Osteoblast (primary cell): ENCODE measurements at regions not wholly inside any gene's neighbourhood (a gene's known extent, or its start where the extent isn't known, plus 50 kb on each side); places are given as distances from the start of the nearest gene placed in this dataset.

ENCODE experiments used
- DNase-seq: peaks from one replicate; pipeline ENCODE4 v3.0.0; 2011; ENCODE audit warnings: low spot score, mixed read lengths; ENCODE audit not compliant: insufficient read length; ENCODE audit errors: missing footprints
- H2AFZ ChIP-seq: 2 replicates; pipeline ENCODE4 v1.6.0; 2011; ENCODE audit warnings: mild to moderate bottlenecking, low read length
- H3K27ac ChIP-seq: 2 replicates; pipeline ENCODE4 v1.5.1; 2011; ENCODE audit warnings: mild to moderate bottlenecking, low read depth, low read length, moderate library complexity
- H3K27me3 ChIP-seq: 2 replicates; pipeline ENCODE4 v1.6.0; 2012; ENCODE audit warnings: mild to moderate bottlenecking, control low read depth, inconsistent platforms, low read length, moderate library complexity; ENCODE audit not compliant: insufficient read depth
- H3K36me3 ChIP-seq: 2 replicates; pipeline ENCODE4 v1.5.1; 2011; ENCODE audit warnings: mild to moderate bottlenecking, low read length, control low read depth, moderate library complexity; ENCODE audit not compliant: insufficient read depth
- H3K4me1 ChIP-seq: 2 replicates; pipeline ENCODE4 v1.5.1; 2011; ENCODE audit warnings: mild to moderate bottlenecking, low read length, control low read depth, moderate library complexity; ENCODE audit not compliant: insufficient read depth
- H3K4me2 ChIP-seq: 2 replicates; pipeline ENCODE4 v1.6.0; 2011; ENCODE audit warnings: mild to moderate bottlenecking, low read length; ENCODE audit not compliant: insufficient read depth
- H3K4me3 ChIP-seq: fragments of 200-600 bp; sonication (generic); 3 replicates; pipeline ENCODE4 v1.5.1; 2012; ENCODE audit warnings: mild to moderate bottlenecking, low read length, inconsistent platforms; ENCODE audit not compliant: insufficient read depth
- H3K79me2 ChIP-seq: 2 replicates; pipeline ENCODE4 v1.6.0; 2012; ENCODE audit warnings: mild to moderate bottlenecking, low read length, control low read depth, inconsistent platforms; ENCODE audit not compliant: insufficient read depth
- H3K9me3 ChIP-seq: 2 replicates; pipeline ENCODE4 v1.5.1; 2011; ENCODE audit warnings: low read depth, low read length, control low read depth
- H4K20me1 ChIP-seq: 2 replicates; pipeline ENCODE4 v1.6.0; 2012; ENCODE audit warnings: mild to moderate bottlenecking, low read length, control low read depth; ENCODE audit not compliant: insufficient read depth
- CTCF ChIP-seq: IDR thresholded peaks from 2 replicates; pipeline ENCODE4 v1.5.1; 2011; ENCODE audit warnings: mild to moderate bottlenecking, low read depth, low read length, moderate library complexity; ENCODE audit errors: extremely low read depth

- H2AFZ ChIP-seq: no peak overlapping the region
- peaks cover 4% of the 10 kb centered on the region for H3K9me3 ChIP-seq
- H3K4me2 ChIP-seq: no peak overlapping the region
- H3K36me3 ChIP-seq: no peaks in the 10 kb centered on the region
- H3K4me3 ChIP-seq: no peak overlapping the region
- no peaks in the 10 kb centered on the region for H3K27me3 ChIP-seq
- no peak overlapping the region for H3K27ac ChIP-seq
- no peak for DNase-seq
- no peaks in the 10 kb centered on the region for H3K4me1 ChIP-seq
- no peaks in the 10 kb centered on the region for H3K79me2 ChIP-seq
- H4K20me1 ChIP-seq: no peaks in the 10 kb centered on the region
- no peak for TF ChIP-seq CTCF
Observed at GRCh38 chr18:68060871-68061270, 544.4 kb upstream of the DSEL start.

- Histone ChIP-seq H3K4me1 (no peaks in the 10 kb centered on the region), H3K36me3 (no peaks in the 10 kb centered on the region), H4K20me1 (no peaks in the 10 kb centered on the region), H3K79me2 (no peaks in the 10 kb centered on the region), H3K9me3 (no peaks in the 10 kb centered on the region), H3K4me2 (no peak overlapping the region), H2AFZ (no peak overlapping the region), H3K4me3 (no peak overlapping the region), H3K27me3 (no peaks in the 10 kb centered on the region), H3K27ac (no peak overlapping the region)
- no peak for DNase-seq
- TF ChIP-seq CTCF: no peak
Observed at GRCh38 chr18:68056936-68057335, 540.4 kb upstream of the DSEL start.

GRCh38 chr18:68054669-68055068, 538.1 kb upstream of the DSEL start:
- H4K20me1 ChIP-seq: no peaks in the 10 kb centered on the region
- no peaks in the 10 kb centered on the region for H3K36me3 ChIP-seq
- no peaks in the 10 kb centered on the region for H3K27me3 ChIP-seq
- H2AFZ ChIP-seq: peak overlapping the region; percentile 15
- no peaks in the 10 kb centered on the region for H3K4me1 ChIP-seq
- H3K4me3 ChIP-seq: no peak overlapping the region
- H3K79me2 ChIP-seq: no peaks in the 10 kb centered on the region
- H3K27ac ChIP-seq: no peak overlapping the region
- H3K9me3 ChIP-seq: no peaks in the 10 kb centered on the region
- DNase-seq: no peak
- TF ChIP-seq CTCF: no peak
- no peak overlapping the region for H3K4me2 ChIP-seq

GRCh38 chr18:68053290-68053689, 536.8 kb upstream of the DSEL start:
- Histone ChIP-seq H2AFZ (no peak overlapping the region), H3K9me3 (no peaks in the 10 kb centered on the region), H3K4me2 (no peak overlapping the region), H3K27me3 (no peaks in the 10 kb centered on the region), H3K4me3 (no peak overlapping the region), H3K36me3 (no peaks in the 10 kb centered on the region), H3K79me2 (no peaks in the 10 kb centered on the region), H3K4me1 (no peaks in the 10 kb centered on the region), H3K27ac (no peak overlapping the region), H4K20me1 (no peaks in the 10 kb centered on the region)
- TF ChIP-seq CTCF: no peak
- no peak for DNase-seq
